A673 (cell line): ENCODE measurements at regions not wholly inside any gene's neighbourhood (a gene's known extent, or its start where the extent isn't known, plus 50 kb on each side); places are given as distances from the start of the nearest gene placed in this dataset.
"Not testable (repeated sequence)": the region's sequence is repeated elsewhere in the genome, so short reads cannot be mapped to it uniquely, and the experiment has no call there.

Source experiments
- BruUV-seq: library from RNA; stranded (reverse); fragments of 400-500 nt; replicated peaks from 2 replicates; lab custom pipeline; 2021; lab: Mats Ljungman, UMichigan
- CTCF ChIA-PET: fragments of 300-600 bp; sonication (Branson Sonifier 250); formaldehyde crosslinking; loops from one replicate; lab custom pipeline; 2022; ENCODE audit warnings: antibody characterized with exemption; lab: Charles Lee
- POLR2A ChIA-PET: fragments of 300-600 bp; sonication (Branson Sonifier 250); formaldehyde crosslinking; loops from one replicate; lab custom pipeline; 2022; ENCODE audit warnings: antibody characterized with exemption; ENCODE audit not compliant: low non-redundant PET; lab: Charles Lee
- DNase-seq: peaks from one replicate; pipeline ENCODE4 v3.0.0-alpha.2; 2015; ENCODE audit warnings: low spot score
- H3K27ac ChIP-seq: fragments of 200-600 bp; sonication (generic); 2 replicates; pipeline ENCODE4 v1.5.1; 2016; ENCODE audit warnings: mixed run types, low read depth, mild to moderate bottlenecking, mixed read lengths, antibody characterized with exemption, low read length; ENCODE audit not compliant: poor library complexity, severe bottlenecking
- H3K27me3 ChIP-seq: fragments of 200-600 bp; sonication (generic); replicated peaks from 2 replicates; pipeline ENCODE4 v1.6.1; 2017; ENCODE audit warnings: mixed run types, low read depth, mild to moderate bottlenecking, mixed read lengths, antibody characterized with exemption, low read length; ENCODE audit not compliant: insufficient read depth, poor library complexity
- H3K36me3 ChIP-seq: fragments of 200-600 bp; sonication (generic); 2 replicates; pipeline ENCODE4 v1.6.1; 2016; ENCODE audit warnings: mixed run types, mild to moderate bottlenecking, mixed read lengths, antibody characterized with exemption, low read length; ENCODE audit not compliant: insufficient read depth, poor library complexity, severe bottlenecking
- H3K4me1 ChIP-seq: fragments of 200-600 bp; sonication (generic); 2 replicates; pipeline ENCODE4 v1.6.1; 2017; ENCODE audit warnings: mixed run types, mild to moderate bottlenecking, mixed read lengths, antibody characterized with exemption, low read length; ENCODE audit not compliant: insufficient read depth, poor library complexity, severe bottlenecking
- H3K4me3 ChIP-seq: fragments of 200-600 bp; sonication (generic); 2 replicates; pipeline ENCODE4 v1.5.1; 2016; ENCODE audit warnings: low read depth, mixed run types, mild to moderate bottlenecking, mixed read lengths, low read length; ENCODE audit not compliant: poor library complexity, severe bottlenecking
- H3K9me3 ChIP-seq: fragments of 200-600 bp; sonication (generic); 2 replicates; pipeline ENCODE4 v1.6.1; 2016; ENCODE audit warnings: mixed run types, low read depth, mild to moderate bottlenecking, mixed read lengths, antibody characterized with exemption, low read length; ENCODE audit not compliant: poor library complexity, severe bottlenecking
- EZH2 ChIP-seq: fragments of 200-600 bp; sonication (generic); IDR thresholded peaks from 2 replicates; pipeline ENCODE4 v1.6.1; 2017; ENCODE audit warnings: borderline replicate concordance, low read depth, mild to moderate bottlenecking, mixed read lengths, antibody characterized with exemption, low read length; ENCODE audit not compliant: poor library complexity, severe bottlenecking
- intact Hi-C: fragments of 100-400 bp; cut with micrococcal nuclease; formaldehyde crosslinking; loops from one replicate; pipeline ENCODE4 v1.10.0; 2022; ENCODE audit not compliant: unreplicated experiment
- TF ChIP-seq, protein P1 (sequence below): fragments of 300-800, 200-600 bp; sonication (generic); conservative IDR thresholded peaks from 2 replicates; pipeline ENCODE4 v1.5.1; 2017; ENCODE audit warnings: low read depth, mild to moderate bottlenecking, antibody characterized with exemption, low read length, moderate library complexity, mixed read lengths

DNA sequence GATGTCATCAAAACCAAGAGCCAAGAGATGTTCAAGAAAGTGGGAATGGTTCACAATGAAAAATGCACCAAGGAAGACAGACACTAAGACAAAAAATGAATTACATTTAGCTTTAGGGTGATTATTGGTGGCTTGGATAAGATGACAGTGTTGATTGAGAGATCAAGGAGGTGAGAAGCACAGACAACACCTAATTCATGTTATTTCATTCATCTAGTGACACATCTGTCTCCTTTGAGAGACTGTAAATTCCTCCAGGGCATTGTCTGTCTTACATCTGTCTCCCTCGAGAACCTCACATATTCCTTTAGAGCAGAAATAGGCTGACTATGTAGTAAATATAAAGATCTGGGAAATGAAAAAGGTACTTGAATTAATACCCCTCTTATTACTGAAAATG is 94.2 kb upstream of the SMIM31 start:
- H3K4me1 ChIP-seq: no peaks in the 10 kb centered on the region
- H3K9me3 ChIP-seq: peaks cover 3% of the 10 kb centered on the region
- H3K27me3 ChIP-seq: no peaks in the 10 kb centered on the region
- ChIA-PET CTCF (no interaction called here), POLR2A (no interaction called here)
- intact Hi-C loops: no loop called here
- no peak overlapping the region for H3K4me3 ChIP-seq
- no TSS peak for BruUV-seq
- DNase-seq: no peak
- TF ChIP-seq, protein P1, sequence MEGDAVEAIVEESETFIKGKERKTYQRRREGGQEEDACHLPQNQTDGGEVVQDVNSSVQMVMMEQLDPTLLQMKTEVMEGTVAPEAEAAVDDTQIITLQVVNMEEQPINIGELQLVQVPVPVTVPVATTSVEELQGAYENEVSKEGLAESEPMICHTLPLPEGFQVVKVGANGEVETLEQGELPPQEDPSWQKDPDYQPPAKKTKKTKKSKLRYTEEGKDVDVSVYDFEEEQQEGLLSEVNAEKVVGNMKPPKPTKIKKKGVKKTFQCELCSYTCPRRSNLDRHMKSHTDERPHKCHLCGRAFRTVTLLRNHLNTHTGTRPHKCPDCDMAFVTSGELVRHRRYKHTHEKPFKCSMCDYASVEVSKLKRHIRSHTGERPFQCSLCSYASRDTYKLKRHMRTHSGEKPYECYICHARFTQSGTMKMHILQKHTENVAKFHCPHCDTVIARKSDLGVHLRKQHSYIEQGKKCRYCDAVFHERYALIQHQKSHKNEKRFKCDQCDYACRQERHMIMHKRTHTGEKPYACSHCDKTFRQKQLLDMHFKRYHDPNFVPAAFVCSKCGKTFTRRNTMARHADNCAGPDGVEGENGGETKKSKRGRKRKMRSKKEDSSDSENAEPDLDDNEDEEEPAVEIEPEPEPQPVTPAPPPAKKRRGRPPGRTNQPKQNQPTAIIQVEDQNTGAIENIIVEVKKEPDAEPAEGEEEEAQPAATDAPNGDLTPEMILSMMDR: no peak
- TF ChIP-seq EZH2: no peak
- H3K36me3 ChIP-seq: no peaks in the 10 kb centered on the region
- H3K27ac ChIP-seq: no peak overlapping the region

DNA sequence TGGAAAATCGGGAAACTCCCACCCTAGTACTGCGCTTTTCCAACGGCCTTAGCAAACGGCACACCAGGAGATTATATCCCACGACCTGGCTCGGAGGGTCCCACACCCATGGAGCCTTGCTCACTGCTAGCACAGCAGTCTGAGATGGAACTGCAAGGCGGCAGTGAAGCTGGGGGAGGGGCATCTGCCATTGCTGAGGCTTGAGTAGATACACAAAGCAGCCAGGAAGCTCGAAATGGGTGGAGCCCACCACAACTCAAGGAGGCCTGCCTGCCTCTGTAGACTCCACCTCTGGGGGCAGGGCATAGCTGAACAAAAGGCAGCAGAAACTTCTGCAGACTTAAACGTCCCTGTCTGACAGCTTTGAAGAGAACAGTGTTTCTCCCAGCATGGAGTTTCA is 77.8 kb upstream of the SMIM31 start:
- H3K4me1 ChIP-seq, H3K4me3 ChIP-seq, H3K27me3 ChIP-seq, H3K36me3 ChIP-seq, POLR2A ChIA-PET, H3K9me3 ChIP-seq, intact Hi-C loops, DNase-seq, CTCF ChIA-PET, H3K27ac ChIP-seq, BruUV-seq: not testable (repeated sequence)

DNA sequence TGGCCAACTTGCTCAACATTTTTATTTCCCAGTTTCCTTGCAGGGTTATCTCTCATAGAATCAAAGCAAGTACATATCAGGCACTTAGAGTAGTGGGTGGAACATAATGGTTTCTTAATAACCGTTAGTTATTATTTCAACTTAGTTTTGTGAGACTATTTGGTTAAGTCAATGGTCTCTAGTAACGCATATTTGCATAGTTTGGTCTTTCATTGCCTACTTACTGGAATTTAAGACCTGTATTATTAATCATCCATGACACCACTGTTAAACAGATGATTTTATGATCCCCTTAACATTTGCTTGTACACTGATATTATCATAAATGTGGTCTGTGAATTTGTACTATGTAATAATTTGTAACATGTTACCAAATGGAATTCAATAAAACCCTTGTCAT is 70.9 kb upstream of the SMIM31 start:
- Histone ChIP-seq H3K9me3 (no peaks in the 10 kb centered on the region), H3K4me3 (no peak overlapping the region), H3K36me3 (no peaks in the 10 kb centered on the region), H3K27me3 (no peaks in the 10 kb centered on the region), H3K4me1 (peaks cover 4% of the 10 kb centered on the region), H3K27ac (no peak overlapping the region)
- no TSS peak for BruUV-seq
- ChIA-PET POLR2A (no interaction called here), CTCF (no interaction called here)
- intact Hi-C loops: no loop called here
- TF ChIP-seq, protein P1: no peak
- no peak for TF ChIP-seq EZH2
- DNase-seq: no peak

DNA sequence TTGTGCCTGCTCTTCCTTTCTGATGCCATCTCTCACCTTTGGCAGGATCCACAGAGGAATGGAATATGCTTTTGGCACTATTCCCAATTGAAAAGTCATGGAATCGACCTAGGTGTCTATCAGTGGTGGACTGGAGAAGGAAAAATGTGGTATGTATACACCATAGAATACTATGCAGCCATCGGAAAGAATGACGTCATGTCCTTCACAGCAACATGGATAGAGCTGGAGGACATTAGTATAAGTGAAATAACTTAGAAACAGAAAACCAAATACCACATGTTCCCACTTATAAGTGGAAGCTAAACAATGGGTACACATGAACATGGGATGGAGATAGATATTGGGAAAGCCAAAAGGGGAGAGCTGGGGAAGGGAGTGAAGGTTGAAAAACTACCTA is 58.3 kb upstream of the SMIM31 start:
- POLR2A ChIA-PET: no interaction called here
- no peak for DNase-seq
- no TSS peak for BruUV-seq
- H3K36me3 ChIP-seq: no peaks in the 10 kb centered on the region
- CTCF ChIA-PET: interaction anchor here (0.6 kb wide), 1 partner anchor 21 kb away, joined by 7 read pairs; no protein-coding TSS in a partner anchor
- H3K27me3 ChIP-seq: no peaks in the 10 kb centered on the region
- H3K4me3 ChIP-seq: no peak overlapping the region
- H3K27ac ChIP-seq: no peak overlapping the region
- H3K4me1 ChIP-seq: no peaks in the 10 kb centered on the region
- no peaks in the 10 kb centered on the region for H3K9me3 ChIP-seq
- intact Hi-C loops: no loop called here
- TF ChIP-seq, protein P1: no peak
- TF ChIP-seq EZH2: no peak
